ENCODE measurements at regions not wholly inside any gene's neighbourhood (a gene's known extent, or its start where the extent isn't known, plus 50 kb on each side); places are given as distances from the start of the nearest gene placed in this dataset.

GRCh38 chrX:95612350-95612749, 1072.3 kb upstream of the DIAPH2 start:
- H3K4me1 ChIP-seq (ENCODE audit: control insufficient read depth, insufficient read depth, low read length): no peaks in the 10 kb centered on the region
- H3K36me3 ChIP-seq (ENCODE audit: control insufficient read depth, insufficient read depth, low read length): no peaks in the 10 kb centered on the region
- H3K4me3 ChIP-seq (ENCODE audit: low read depth, low read length): no peak overlapping the region
- H3K27me3 ChIP-seq (ENCODE audit: control insufficient read depth, insufficient read depth, low read length): no peaks in the 10 kb centered on the region
- no peaks in the 10 kb centered on the region for H3K9me3 ChIP-seq (ENCODE audit: control insufficient read depth, insufficient read depth, low read length)
- H3K9ac ChIP-seq (ENCODE audit: low read depth, low read length): no peak overlapping the region

DNA sequence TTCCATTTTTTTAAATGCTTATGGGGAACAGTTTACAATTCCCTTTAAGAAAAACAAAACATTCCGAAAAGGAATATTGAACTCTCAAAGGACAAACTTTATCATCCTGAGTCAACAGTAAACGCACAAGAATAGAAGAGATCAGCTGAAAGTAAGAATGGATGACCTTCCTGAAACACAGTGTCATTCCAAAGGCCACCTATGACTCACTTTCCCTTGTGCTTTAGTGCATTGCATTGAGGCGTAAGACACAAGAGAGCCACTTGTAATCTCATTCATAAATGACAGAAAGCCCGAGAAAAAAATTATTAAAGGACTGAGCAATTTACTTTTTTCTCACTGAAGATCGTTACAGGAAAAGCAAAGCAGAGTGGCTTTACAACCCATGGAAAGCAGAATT, 1062.4 kb upstream of the DIAPH2 start:
- Histone ChIP-seq H3K27me3 (ENCODE audit: control insufficient read depth, insufficient read depth, low read length) (no peaks in the 10 kb centered on the region), H3K9ac (ENCODE audit: low read depth, low read length) (no peak overlapping the region), H3K4me1 (ENCODE audit: control insufficient read depth, insufficient read depth, low read length) (no peaks in the 10 kb centered on the region), H3K36me3 (ENCODE audit: control insufficient read depth, insufficient read depth, low read length) (no peaks in the 10 kb centered on the region), H3K9me3 (ENCODE audit: control insufficient read depth, insufficient read depth, low read length) (no peaks in the 10 kb centered on the region), H3K4me3 (ENCODE audit: low read depth, low read length) (no peak overlapping the region)

DNA sequence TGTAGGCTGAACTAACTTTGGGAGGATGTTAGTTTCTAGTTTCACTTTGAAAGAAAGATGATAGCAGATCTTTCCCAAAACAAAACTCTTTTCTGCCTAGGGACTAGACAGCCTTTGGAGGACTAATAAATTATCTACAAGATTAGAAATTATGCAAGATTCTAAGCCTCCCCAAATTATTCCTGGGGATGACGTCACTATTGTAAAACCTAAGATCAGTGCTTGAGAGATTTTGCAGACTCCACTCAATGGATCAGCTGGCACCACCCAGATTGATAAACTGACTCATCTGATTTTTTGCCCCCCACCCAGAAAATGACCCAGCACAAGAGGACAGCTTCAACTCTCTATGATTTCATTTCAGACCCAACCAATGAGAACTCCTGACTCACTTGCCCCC, 1057.9 kb upstream of the DIAPH2 start:
- no peak overlapping the region for H3K4me3 ChIP-seq (ENCODE audit: low read depth, low read length)
- H3K36me3 ChIP-seq (ENCODE audit: control insufficient read depth, insufficient read depth, low read length): no peaks in the 10 kb centered on the region
- H3K9ac ChIP-seq (ENCODE audit: low read depth, low read length): no peak overlapping the region
- no peaks in the 10 kb centered on the region for H3K9me3 ChIP-seq (ENCODE audit: control insufficient read depth, insufficient read depth, low read length)
- no peaks in the 10 kb centered on the region for H3K4me1 ChIP-seq (ENCODE audit: control insufficient read depth, insufficient read depth, low read length)
- H3K27me3 ChIP-seq (ENCODE audit: control insufficient read depth, insufficient read depth, low read length): no peaks in the 10 kb centered on the region

- Histone ChIP-seq H3K4me3 (ENCODE audit: low read depth, low read length) (no peak overlapping the region), H3K9ac (ENCODE audit: low read depth, low read length) (no peak overlapping the region), H3K36me3 (ENCODE audit: control insufficient read depth, insufficient read depth, low read length) (no peaks in the 10 kb centered on the region), H3K4me1 (ENCODE audit: control insufficient read depth, insufficient read depth, low read length) (no peaks in the 10 kb centered on the region), H3K27me3 (ENCODE audit: control insufficient read depth, insufficient read depth, low read length) (no peaks in the 10 kb centered on the region), H3K9me3 (ENCODE audit: control insufficient read depth, insufficient read depth, low read length) (no peaks in the 10 kb centered on the region)
Observed at GRCh38 chrX:95628796-95629195, 1055.8 kb upstream of the DIAPH2 start.

DNA sequence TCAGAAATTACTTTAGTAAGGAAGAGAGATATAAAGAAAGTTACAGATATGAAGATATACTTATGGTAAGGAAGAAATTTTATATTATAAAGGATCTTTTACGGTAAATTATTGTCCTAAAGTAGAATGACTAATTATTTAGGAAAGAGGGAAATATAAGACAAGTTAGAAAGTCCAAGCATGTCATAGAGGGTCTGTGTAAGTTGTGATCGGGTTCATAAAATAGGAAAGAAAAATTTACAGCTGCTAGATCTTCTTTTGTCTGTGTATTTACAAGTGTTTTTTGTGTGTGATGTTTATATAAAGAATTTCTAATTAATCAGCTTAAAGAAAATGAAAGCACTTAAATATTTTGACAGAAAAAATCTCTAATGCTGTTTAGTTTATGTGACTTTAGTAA, 1054.9 kb upstream of the DIAPH2 start:
- no peak overlapping the region for H3K4me3 ChIP-seq (ENCODE audit: low read depth, low read length)
- no peaks in the 10 kb centered on the region for H3K9me3 ChIP-seq (ENCODE audit: control insufficient read depth, insufficient read depth, low read length)
- H3K9ac ChIP-seq (ENCODE audit: low read depth, low read length): no peak overlapping the region
- no peaks in the 10 kb centered on the region for H3K4me1 ChIP-seq (ENCODE audit: control insufficient read depth, insufficient read depth, low read length)
- no peaks in the 10 kb centered on the region for H3K36me3 ChIP-seq (ENCODE audit: control insufficient read depth, insufficient read depth, low read length)
- no peaks in the 10 kb centered on the region for H3K27me3 ChIP-seq (ENCODE audit: control insufficient read depth, insufficient read depth, low read length)

GRCh38 chrX:95640226-95640625, 1044.4 kb upstream of the DIAPH2 start:
- H3K4me3 ChIP-seq (ENCODE audit: low read depth, low read length): no peak overlapping the region
- no peaks in the 10 kb centered on the region for H3K4me1 ChIP-seq (ENCODE audit: control insufficient read depth, insufficient read depth, low read length)
- H3K9ac ChIP-seq (ENCODE audit: low read depth, low read length): no peak overlapping the region
- no peaks in the 10 kb centered on the region for H3K36me3 ChIP-seq (ENCODE audit: control insufficient read depth, insufficient read depth, low read length)
- H3K9me3 ChIP-seq (ENCODE audit: control insufficient read depth, insufficient read depth, low read length): no peaks in the 10 kb centered on the region
- H3K27me3 ChIP-seq (ENCODE audit: control insufficient read depth, insufficient read depth, low read length): no peaks in the 10 kb centered on the region

DNA sequence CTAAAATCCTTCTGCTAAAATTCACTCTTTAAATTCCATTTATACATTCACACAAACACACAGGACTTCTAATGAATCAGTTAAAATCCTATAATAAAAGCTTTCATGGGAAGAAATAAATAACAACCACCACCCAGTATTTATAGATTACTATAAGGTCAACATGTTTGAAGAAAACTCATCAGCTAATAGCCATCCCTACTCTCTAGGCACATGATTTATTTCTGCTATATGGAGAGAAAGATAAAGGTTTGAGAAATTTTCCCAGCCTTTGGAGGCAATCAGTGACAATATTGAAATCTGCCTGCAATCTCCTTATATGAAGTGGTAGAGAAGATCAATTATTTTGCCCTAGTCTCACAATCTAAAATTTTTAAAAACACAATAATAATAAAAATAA, 1038.9 kb upstream of the DIAPH2 start:
- H3K4me3 ChIP-seq (ENCODE audit: low read depth, low read length): no peak overlapping the region
- no peaks in the 10 kb centered on the region for H3K9me3 ChIP-seq (ENCODE audit: control insufficient read depth, insufficient read depth, low read length)
- H3K27me3 ChIP-seq (ENCODE audit: control insufficient read depth, insufficient read depth, low read length): no peaks in the 10 kb centered on the region
- H3K9ac ChIP-seq (ENCODE audit: low read depth, low read length): no peak overlapping the region
- no peaks in the 10 kb centered on the region for H3K36me3 ChIP-seq (ENCODE audit: control insufficient read depth, insufficient read depth, low read length)
- no peaks in the 10 kb centered on the region for H3K4me1 ChIP-seq (ENCODE audit: control insufficient read depth, insufficient read depth, low read length)

GRCh38 chrX:95662200-95662599, 1022.4 kb upstream of the DIAPH2 start:
- Histone ChIP-seq H3K4me1 (ENCODE audit: control insufficient read depth, insufficient read depth, low read length) (no peaks in the 10 kb centered on the region), H3K4me3 (ENCODE audit: low read depth, low read length) (no peak overlapping the region), H3K36me3 (ENCODE audit: control insufficient read depth, insufficient read depth, low read length) (no peaks in the 10 kb centered on the region), H3K9me3 (ENCODE audit: control insufficient read depth, insufficient read depth, low read length) (no peaks in the 10 kb centered on the region), H3K27me3 (ENCODE audit: control insufficient read depth, insufficient read depth, low read length) (no peaks in the 10 kb centered on the region), H3K9ac (ENCODE audit: low read depth, low read length) (no peak overlapping the region)

DNA sequence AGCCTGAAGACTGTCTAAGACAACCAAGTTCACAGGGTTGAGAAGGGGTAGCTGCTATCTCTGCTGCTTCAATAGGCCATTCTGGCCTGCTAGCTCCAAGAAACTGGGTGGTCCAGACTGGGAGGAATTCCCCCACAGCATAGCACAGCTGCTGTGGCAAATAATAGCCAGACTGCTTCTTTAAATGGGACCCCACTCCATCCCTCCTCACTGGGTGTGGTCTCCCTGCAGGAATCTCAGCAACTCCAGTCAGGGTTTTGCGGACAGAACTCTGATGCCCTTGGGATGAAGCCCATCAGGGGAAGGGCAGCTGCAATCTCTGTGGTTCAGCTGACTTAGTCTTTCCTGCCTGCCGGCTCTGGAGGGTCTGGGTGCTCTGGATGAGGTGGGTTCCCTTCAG, 1018.6 kb upstream of the DIAPH2 start:
- Histone ChIP-seq H3K36me3 (ENCODE audit: control insufficient read depth, insufficient read depth, low read length) (no peaks in the 10 kb centered on the region), H3K4me1 (ENCODE audit: control insufficient read depth, insufficient read depth, low read length) (no peaks in the 10 kb centered on the region), H3K9me3 (ENCODE audit: control insufficient read depth, insufficient read depth, low read length) (no peaks in the 10 kb centered on the region), H3K9ac (ENCODE audit: low read depth, low read length) (no peak overlapping the region), H3K4me3 (ENCODE audit: low read depth, low read length) (no peak overlapping the region), H3K27me3 (ENCODE audit: control insufficient read depth, insufficient read depth, low read length) (no peaks in the 10 kb centered on the region)

DNA sequence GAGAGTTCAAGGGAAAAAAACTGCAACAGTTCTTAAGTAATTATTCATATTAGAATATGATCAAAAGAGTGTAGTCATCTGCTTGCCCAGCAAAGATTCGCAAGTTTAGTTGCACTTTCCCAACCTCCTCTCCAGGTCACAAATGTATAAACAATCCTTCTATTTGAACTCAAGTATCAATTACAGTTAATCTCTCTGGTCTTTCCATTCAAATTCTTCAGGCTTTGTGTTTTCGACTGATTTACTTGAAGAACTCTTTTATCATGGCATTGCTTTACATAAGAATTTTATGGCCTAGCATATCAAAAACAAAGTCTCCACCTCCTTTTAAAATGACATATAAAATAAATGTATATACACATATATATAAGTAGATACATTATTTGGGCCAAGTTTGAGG, 1009.6 kb upstream of the DIAPH2 start:
- Histone ChIP-seq H3K9me3 (ENCODE audit: control insufficient read depth, insufficient read depth, low read length) (no peaks in the 10 kb centered on the region), H3K4me3 (ENCODE audit: low read depth, low read length) (no peak overlapping the region), H3K4me1 (ENCODE audit: control insufficient read depth, insufficient read depth, low read length) (peaks cover 7% of the 10 kb centered on the region), H3K27me3 (ENCODE audit: control insufficient read depth, insufficient read depth, low read length) (no peaks in the 10 kb centered on the region), H3K36me3 (ENCODE audit: control insufficient read depth, insufficient read depth, low read length) (no peaks in the 10 kb centered on the region), H3K9ac (ENCODE audit: low read depth, low read length) (no peak overlapping the region)

- Histone ChIP-seq H3K9ac (ENCODE audit: low read depth, low read length) (no peak overlapping the region), H3K36me3 (ENCODE audit: control insufficient read depth, insufficient read depth, low read length) (no peaks in the 10 kb centered on the region), H3K4me1 (ENCODE audit: control insufficient read depth, insufficient read depth, low read length) (peaks cover 7% of the 10 kb centered on the region), H3K27me3 (ENCODE audit: control insufficient read depth, insufficient read depth, low read length) (no peaks in the 10 kb centered on the region), H3K4me3 (ENCODE audit: low read depth, low read length) (no peak overlapping the region), H3K9me3 (ENCODE audit: control insufficient read depth, insufficient read depth, low read length) (no peaks in the 10 kb centered on the region)
Observed at GRCh38 chrX:95675794-95676193, 1008.8 kb upstream of the DIAPH2 start.

DNA sequence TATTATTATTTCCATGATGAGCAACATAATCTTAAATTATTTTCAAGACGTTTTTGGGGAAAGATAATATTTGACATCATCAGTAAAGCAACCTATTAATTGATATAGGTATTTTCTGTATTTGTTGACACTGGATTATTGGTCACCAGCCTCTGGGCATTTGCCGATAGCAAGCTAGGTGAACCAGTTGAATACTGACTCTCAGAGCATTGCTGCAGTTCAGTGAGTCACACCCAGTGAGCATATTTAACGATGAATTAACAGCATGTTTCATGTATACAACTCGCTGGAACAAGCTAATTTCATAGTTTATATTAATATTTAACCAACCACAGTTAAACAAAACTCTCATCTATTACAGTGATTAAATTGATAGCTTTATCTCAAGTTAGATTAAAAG, 1006.0 kb upstream of the DIAPH2 start:
- Histone ChIP-seq H3K4me1 (ENCODE audit: control insufficient read depth, insufficient read depth, low read length) (peaks cover 7% of the 10 kb centered on the region), H3K36me3 (ENCODE audit: control insufficient read depth, insufficient read depth, low read length) (no peaks in the 10 kb centered on the region), H3K27me3 (ENCODE audit: control insufficient read depth, insufficient read depth, low read length) (no peaks in the 10 kb centered on the region), H3K9me3 (ENCODE audit: control insufficient read depth, insufficient read depth, low read length) (no peaks in the 10 kb centered on the region), H3K4me3 (ENCODE audit: low read depth, low read length) (no peak overlapping the region), H3K9ac (ENCODE audit: low read depth, low read length) (no peak overlapping the region)

DNA sequence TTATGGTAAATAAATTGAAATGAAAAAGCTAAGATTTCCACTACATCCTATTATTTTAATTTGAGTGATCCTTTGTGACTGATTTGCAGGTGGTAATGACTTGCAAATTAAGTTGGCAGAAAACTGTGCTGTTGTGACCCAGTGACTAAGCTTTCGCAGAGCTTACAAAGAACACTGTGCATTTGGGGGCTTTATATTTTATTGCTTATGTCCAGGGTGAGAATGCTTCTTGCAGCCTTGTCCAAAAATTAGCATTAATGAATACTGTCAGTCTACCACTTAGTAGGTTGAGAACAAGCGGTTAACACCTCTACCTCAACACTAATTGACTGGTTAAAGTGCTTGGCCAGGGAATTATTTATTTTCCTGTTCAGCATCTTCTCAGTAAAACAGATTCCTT, 991.3 kb upstream of the DIAPH2 start:
- H3K9me3 ChIP-seq (ENCODE audit: control insufficient read depth, insufficient read depth, low read length): no peaks in the 10 kb centered on the region
- peaks cover 4% of the 10 kb centered on the region for H3K4me1 ChIP-seq (ENCODE audit: control insufficient read depth, insufficient read depth, low read length)
- H3K36me3 ChIP-seq (ENCODE audit: control insufficient read depth, insufficient read depth, low read length): no peaks in the 10 kb centered on the region
- no peak overlapping the region for H3K9ac ChIP-seq (ENCODE audit: low read depth, low read length)
- H3K27me3 ChIP-seq (ENCODE audit: control insufficient read depth, insufficient read depth, low read length): no peaks in the 10 kb centered on the region
- no peak overlapping the region for H3K4me3 ChIP-seq (ENCODE audit: low read depth, low read length)
